ENCODE measurements at regions not wholly inside any gene's neighbourhood (a gene's known extent, or its start where the extent isn't known, plus 50 kb on each side); places are given as distances from the start of the nearest gene placed in this dataset.

- DNase-seq = no peak
Observed at GRCh38 chr4:97453186-97453585, 690.1 kb downstream of the STPG2 start.

GRCh38 chr4:97457253-97457652 is 686.0 kb downstream of the STPG2 start:
- DNase-seq = no peak

GRCh38 chr4:97468272-97468671 is 675.0 kb downstream of the STPG2 start:
- no peak for DNase-seq

GRCh38 chr4:97475621-97476020 is 667.7 kb downstream of the STPG2 start:
- no peak for DNase-seq

- DNase-seq = no peak
Observed at GRCh38 chr4:97477974-97478373, 665.3 kb downstream of the STPG2 start.

GRCh38 chr4:97479388-97479787 is 663.9 kb downstream of the STPG2 start:
- DNase-seq = no peak

GRCh38 chr4:97491856-97492255 is 651.4 kb downstream of the STPG2 start:
- DNase-seq = no peak

- no peak for DNase-seq
Observed at GRCh38 chr4:97493815-97494518, 649.3 kb downstream of the STPG2 start.

GRCh38 chr4:97496298-97496873 is 646.9 kb downstream of the STPG2 start:
- no peak for DNase-seq

GRCh38 chr4:97498875-97499274 is 644.4 kb downstream of the STPG2 start:
- DNase-seq = no peak

- no peak for DNase-seq
Observed at GRCh38 chr4:97500423-97500822, 642.9 kb downstream of the STPG2 start.

GRCh38 chr4:97504713-97505112 is 638.6 kb downstream of the STPG2 start:
- no peak for DNase-seq

GRCh38 chr4:97507587-97508245 is 635.6 kb downstream of the STPG2 start:
- no peak for DNase-seq

Data from inflammatory macrophage treated with lipopolysaccharide for 4 hours (primary cell).